ENCODE measurements at regions not wholly inside any gene's neighbourhood (a gene's known extent, or its start where the extent isn't known, plus 50 kb on each side); places are given as distances from the start of the nearest gene placed in this dataset.
"Not testable (repeated sequence)": the region's sequence is repeated elsewhere in the genome, so short reads cannot be mapped to it uniquely, and the experiment has no call there.

DNA sequence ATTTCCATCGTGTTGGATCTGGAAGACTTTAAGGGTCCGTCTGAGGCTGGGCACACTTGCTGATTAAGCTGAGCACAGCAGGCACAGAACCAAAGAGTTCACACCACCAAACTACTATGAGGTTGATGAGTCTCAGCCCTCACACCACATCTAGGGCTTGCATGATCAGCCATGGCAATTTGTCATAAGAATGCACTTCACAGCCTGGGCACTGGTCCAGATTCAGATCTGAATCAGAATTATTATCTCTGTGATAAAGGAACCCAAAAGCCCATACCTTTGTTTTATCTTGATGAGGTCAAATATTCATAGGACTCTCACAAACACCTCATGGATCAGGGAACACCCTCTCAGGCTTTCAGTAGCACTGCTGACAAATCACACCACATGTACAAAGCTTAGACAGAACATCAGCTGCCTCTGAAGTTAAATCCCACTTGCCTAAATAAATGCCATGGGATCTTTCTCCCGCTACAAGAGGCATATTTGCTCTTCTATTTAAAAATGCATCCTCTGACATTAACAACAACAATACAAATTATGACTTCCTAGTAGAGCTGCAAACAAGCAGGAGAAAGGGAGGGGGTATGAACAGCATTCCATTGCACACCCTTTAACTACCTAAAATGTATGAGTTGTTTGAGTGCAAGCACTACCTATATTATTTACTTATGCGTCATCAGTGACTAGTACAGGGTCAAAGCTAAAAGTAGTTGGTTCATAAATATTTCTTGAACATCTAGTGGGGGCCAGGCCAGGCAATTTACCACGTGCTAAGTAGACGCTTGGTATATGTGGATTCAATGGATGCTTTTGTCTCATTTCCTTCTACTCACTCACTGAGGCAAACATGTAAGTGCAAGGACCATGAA, 186.3 kb upstream of the FGF13 start:
- TF ChIP-seq, protein P1, sequence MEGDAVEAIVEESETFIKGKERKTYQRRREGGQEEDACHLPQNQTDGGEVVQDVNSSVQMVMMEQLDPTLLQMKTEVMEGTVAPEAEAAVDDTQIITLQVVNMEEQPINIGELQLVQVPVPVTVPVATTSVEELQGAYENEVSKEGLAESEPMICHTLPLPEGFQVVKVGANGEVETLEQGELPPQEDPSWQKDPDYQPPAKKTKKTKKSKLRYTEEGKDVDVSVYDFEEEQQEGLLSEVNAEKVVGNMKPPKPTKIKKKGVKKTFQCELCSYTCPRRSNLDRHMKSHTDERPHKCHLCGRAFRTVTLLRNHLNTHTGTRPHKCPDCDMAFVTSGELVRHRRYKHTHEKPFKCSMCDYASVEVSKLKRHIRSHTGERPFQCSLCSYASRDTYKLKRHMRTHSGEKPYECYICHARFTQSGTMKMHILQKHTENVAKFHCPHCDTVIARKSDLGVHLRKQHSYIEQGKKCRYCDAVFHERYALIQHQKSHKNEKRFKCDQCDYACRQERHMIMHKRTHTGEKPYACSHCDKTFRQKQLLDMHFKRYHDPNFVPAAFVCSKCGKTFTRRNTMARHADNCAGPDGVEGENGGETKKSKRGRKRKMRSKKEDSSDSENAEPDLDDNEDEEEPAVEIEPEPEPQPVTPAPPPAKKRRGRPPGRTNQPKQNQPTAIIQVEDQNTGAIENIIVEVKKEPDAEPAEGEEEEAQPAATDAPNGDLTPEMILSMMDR (IDR thresholded peaks at IDR 0.05), result no peak
- no peak overlapping the region for H3K27ac ChIP-seq
- no peak overlapping the region for H3K4me3 ChIP-seq
- no peaks in the 10 kb centered on the region for H3K36me3 ChIP-seq
- H3K4me1 ChIP-seq, result no peaks in the 10 kb centered on the region
- no peaks in the 10 kb centered on the region for H3K9me3 ChIP-seq
- no peak for DNase-seq (ENCODE audit: low spot score in 2 of 2)
- no peaks in the 10 kb centered on the region for H3K27me3 ChIP-seq
- intact Hi-C loops (cut with DNase I), result no loop called here

DNA sequence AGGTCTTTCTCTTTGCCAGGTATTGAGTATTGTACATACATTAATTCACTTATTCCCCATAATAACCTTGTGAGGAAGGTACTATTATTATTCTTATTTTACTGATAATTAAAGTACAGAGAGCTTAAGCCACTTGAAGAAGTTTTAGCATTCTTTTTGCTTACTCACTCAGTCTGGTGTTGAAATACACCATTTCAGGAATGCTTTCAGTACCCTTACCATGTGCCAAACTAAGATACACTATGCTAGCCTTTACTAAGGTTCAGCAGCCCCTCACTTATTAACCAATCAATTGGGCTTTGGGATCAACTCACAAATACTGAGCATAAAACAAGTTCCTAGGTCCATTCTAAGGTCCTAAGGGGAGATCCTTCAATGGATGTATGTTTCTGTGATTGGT, 179.0 kb upstream of the FGF13 start:
- Histone ChIP-seq H3K9me3 (no peaks in the 10 kb centered on the region), H3K27ac (no peak overlapping the region), H3K27me3 (no peaks in the 10 kb centered on the region), H3K36me3 (no peaks in the 10 kb centered on the region), H3K4me1 (no peaks in the 10 kb centered on the region), H3K4me3 (no peak overlapping the region)
- intact Hi-C loops (cut with DNase I), result no loop called here
- TF ChIP-seq, protein P1 (IDR thresholded peaks at IDR 0.05), result no peak
- no peak for DNase-seq (ENCODE audit: low spot score in 2 of 2)

DNA sequence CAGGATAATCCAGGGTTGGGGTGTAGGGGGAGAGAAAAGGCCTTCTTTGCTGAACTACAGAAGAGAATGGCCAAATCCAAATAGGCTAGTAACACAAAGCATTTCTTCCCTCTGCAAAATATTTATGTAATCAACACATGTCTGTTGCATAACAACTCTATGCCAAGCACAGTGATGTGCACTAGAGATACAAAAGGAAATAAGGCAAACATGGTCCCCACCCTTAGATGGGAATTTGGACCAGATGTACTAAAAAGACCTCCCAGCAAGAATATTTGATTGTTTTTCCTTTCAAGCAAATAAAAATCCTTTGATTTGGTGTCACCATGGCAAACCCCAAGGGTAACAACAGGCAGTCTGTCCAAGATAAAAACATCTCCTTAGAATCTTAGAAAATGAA, 177.6 kb upstream of the FGF13 start:
- no peak overlapping the region for H3K4me3 ChIP-seq
- intact Hi-C loops (cut with DNase I), result no loop called here
- H3K4me1 ChIP-seq, result no peaks in the 10 kb centered on the region
- no peaks in the 10 kb centered on the region for H3K9me3 ChIP-seq
- no peaks in the 10 kb centered on the region for H3K36me3 ChIP-seq
- TF ChIP-seq, protein P1 (IDR thresholded peaks at IDR 0.05), result no peak
- H3K27me3 ChIP-seq, result no peaks in the 10 kb centered on the region
- no peak overlapping the region for H3K27ac ChIP-seq
- no peak for DNase-seq (ENCODE audit: low spot score in 2 of 2)

DNA sequence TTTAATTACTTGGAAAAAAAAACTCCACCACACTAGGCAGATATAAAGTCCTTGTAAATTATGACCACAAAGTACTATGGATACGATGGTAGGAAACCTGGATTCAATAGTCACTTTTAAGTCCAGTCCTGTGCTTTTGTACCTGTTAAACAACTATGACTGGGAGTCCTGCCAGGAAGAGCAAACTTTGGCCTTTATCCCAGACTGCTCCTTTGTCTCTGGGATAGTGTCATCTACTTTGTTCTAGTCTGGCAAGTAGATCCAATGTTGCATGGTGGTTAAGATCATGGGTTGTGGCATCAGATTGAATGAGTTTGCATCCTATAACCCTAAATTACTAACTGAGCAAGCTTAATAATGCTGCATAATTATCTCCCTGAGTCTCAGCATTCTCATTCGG, 175.3 kb upstream of the FGF13 start:
- Histone ChIP-seq H3K27ac (no peak overlapping the region), H3K27me3 (no peaks in the 10 kb centered on the region), H3K9me3 (no peaks in the 10 kb centered on the region), H3K4me3 (no peak overlapping the region), H3K36me3 (no peaks in the 10 kb centered on the region), H3K4me1 (no peaks in the 10 kb centered on the region)
- TF ChIP-seq, protein P1 (IDR thresholded peaks at IDR 0.05), result no peak
- no peak for DNase-seq (ENCODE audit: low spot score in 2 of 2)
- intact Hi-C loops (cut with DNase I), result no loop called here

DNA sequence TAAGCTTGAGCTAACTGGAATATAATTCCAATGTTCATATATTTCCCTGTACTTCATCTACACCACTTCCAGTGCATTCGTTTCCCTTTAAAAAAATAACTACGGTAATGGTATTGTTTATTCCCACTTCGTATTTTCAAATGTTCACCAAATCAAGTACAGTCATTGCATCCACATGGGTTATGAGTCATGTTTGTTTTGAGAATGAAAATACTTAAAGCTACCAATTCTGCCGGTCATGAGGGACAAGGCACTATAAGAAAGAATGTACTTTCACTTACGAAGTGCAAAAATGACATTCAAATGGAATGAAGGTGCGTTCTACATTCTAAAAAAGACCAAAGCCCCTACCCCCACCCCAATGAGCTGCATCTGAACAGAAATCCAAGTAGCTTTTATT, 174.4 kb upstream of the FGF13 start:
- Histone ChIP-seq H3K4me1 (no peaks in the 10 kb centered on the region), H3K36me3 (no peaks in the 10 kb centered on the region), H3K4me3 (no peak overlapping the region), H3K9me3 (no peaks in the 10 kb centered on the region), H3K27ac (no peak overlapping the region), H3K27me3 (no peaks in the 10 kb centered on the region)
- DNase-seq (ENCODE audit: low spot score in 2 of 2), result no peak
- TF ChIP-seq, protein P1 (IDR thresholded peaks at IDR 0.05), result no peak
- intact Hi-C loops (cut with DNase I), result no loop called here

DNA sequence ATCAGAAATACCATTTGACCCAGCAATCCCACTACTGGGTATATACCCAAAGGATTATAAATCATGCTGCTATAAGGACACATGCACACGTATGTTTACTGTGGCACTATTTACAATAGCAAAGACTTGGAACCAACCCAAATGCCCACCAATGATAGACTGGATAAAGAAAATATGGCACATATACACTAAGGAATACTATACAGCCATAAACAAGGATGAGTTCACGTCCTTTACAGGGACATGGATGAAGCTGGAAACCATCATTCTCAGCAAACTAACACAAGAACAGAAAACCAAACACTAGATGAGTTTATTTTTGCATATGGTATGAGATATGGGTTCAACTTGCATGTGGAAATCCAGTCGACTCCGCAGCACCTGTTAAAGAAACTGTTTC, 168.8 kb upstream of the FGF13 start:
- H3K4me1 ChIP-seq; H3K36me3 ChIP-seq; H3K27me3 ChIP-seq; DNase-seq (ENCODE audit: low spot score in 2 of 2); H3K9me3 ChIP-seq; H3K27ac ChIP-seq; H3K4me3 ChIP-seq; intact Hi-C loops (cut with DNase I): not testable (repeated sequence)
